OCI-LY3 (cell line): ENCODE measurements at regions not wholly inside any gene's neighbourhood (a gene's known extent, or its start where the extent isn't known, plus 50 kb on each side); places are given as distances from the start of the nearest gene placed in this dataset.

Experiments used
- H2AFZ ChIP-seq: fragments of 200-600, 300-600 bp; shearing (Covaris generic); 2 replicates; pipeline ENCODE4 v1.6.0; 2014; ENCODE audit warnings: antibody characterized with exemption, low read depth, low read length
- H3K27ac ChIP-seq: fragments of 200-600, 300-600 bp; sonication (generic); 2 replicates; pipeline ENCODE4 v1.5.1; 2014; ENCODE audit warnings: mild to moderate bottlenecking, low read length, moderate library complexity, mixed read lengths
- H3K27me3 ChIP-seq: fragments of 200-600, 300-600 bp; sonication (generic); 2 replicates; pipeline ENCODE4 v1.6.1; 2014; ENCODE audit warnings: low read depth, low read length, mixed read lengths
- H3K36me3 ChIP-seq: fragments of 200-600, 300-600 bp; sonication (generic); replicated peaks from 2 replicates; pipeline ENCODE3; 2014; ENCODE audit warnings: low read depth, low read length, mixed read lengths
- H3K4me1 ChIP-seq: fragments of 300-600, 200-600 bp; sonication (generic); 2 replicates; pipeline ENCODE4 v1.6.1; 2014; ENCODE audit warnings: low read length, mixed read lengths
- H3K4me2 ChIP-seq: fragments of 200-600, 300-600 bp; sonication (generic); 2 replicates; pipeline ENCODE4 v1.6.1; 2014; ENCODE audit warnings: low read length, mixed read lengths
- H3K4me3 ChIP-seq: fragments of 300-600, 200-600 bp; sonication (generic); 2 replicates; pipeline ENCODE4 v1.5.1; 2014; ENCODE audit warnings: antibody characterized with exemption, mild to moderate bottlenecking, low read length, moderate library complexity
- H3K79me2 ChIP-seq: fragments of 300-600, 200-600 bp; shearing (Covaris generic); 2 replicates; pipeline ENCODE4 v1.6.1; 2014; ENCODE audit warnings: mild to moderate bottlenecking, low read length, mixed read lengths
- H3K9ac ChIP-seq: fragments of 300-600, 200-600 bp; shearing (Covaris generic); 2 replicates; pipeline ENCODE4 v1.6.0; 2014; ENCODE audit warnings: mild to moderate bottlenecking, low read length, moderate library complexity
- H3K9me3 ChIP-seq: fragments of 200-600, 300-600 bp; shearing (Covaris generic); 2 replicates; pipeline ENCODE4 v1.6.1; 2014; ENCODE audit warnings: low read length, mixed read lengths; ENCODE audit not compliant: insufficient read depth
- H4K20me1 ChIP-seq: fragments of 200-600, 300-600 bp; sonication (generic); 2 replicates; pipeline ENCODE4 v1.6.1; 2016; ENCODE audit warnings: low read length, mixed read lengths; ENCODE audit not compliant: insufficient read depth
- CTCF ChIP-seq: fragments of 200-600, 300-600 bp; sonication (generic); IDR thresholded peaks from 2 replicates; pipeline ENCODE4 v1.5.1; 2014; ENCODE audit warnings: antibody characterized with exemption, low read length, low read depth
- EZH2phosphoT487 ChIP-seq: fragments of 200-600 bp; shearing (Covaris generic); IDR thresholded peaks from 2 replicates; pipeline ENCODE4 v1.6.1; 2018; ENCODE audit warnings: antibody characterized with exemption, mixed run types, low read depth

DNA sequence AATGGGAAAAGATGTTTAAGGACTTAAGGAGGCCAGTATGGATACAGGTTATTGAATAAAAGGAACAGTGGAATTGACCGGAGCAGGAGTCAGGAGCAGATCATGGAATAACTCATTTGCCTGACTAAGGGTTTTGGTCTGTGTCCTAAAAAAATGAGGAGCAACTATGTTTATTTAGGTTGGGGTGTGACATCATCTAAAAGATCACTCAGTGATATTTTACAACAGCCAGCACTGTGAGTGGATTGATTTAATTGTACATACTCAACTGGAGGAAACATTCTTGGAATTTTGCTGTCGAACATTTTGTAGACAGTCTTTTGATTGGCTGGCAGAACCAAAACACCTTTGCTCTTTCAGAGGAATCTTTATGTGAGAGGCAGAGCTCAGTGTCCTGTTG, 348.6 kb upstream of the CDIN1 start:
- Histone ChIP-seq H3K79me2 (no peaks in the 10 kb centered on the region), H3K4me1 (no peaks in the 10 kb centered on the region), H3K27me3 (no peaks in the 10 kb centered on the region), H3K4me3 (no peak overlapping the region), H2AFZ (no peak overlapping the region), H3K9ac (no peak overlapping the region), H3K36me3 (no peaks in the 10 kb centered on the region), H3K27ac (no peak overlapping the region), H3K9me3 (no peaks in the 10 kb centered on the region), H3K4me2 (no peak overlapping the region), H4K20me1 (no peaks in the 10 kb centered on the region)
- TF ChIP-seq CTCF (no peak), EZH2phosphoT487 (no peak)

DNA sequence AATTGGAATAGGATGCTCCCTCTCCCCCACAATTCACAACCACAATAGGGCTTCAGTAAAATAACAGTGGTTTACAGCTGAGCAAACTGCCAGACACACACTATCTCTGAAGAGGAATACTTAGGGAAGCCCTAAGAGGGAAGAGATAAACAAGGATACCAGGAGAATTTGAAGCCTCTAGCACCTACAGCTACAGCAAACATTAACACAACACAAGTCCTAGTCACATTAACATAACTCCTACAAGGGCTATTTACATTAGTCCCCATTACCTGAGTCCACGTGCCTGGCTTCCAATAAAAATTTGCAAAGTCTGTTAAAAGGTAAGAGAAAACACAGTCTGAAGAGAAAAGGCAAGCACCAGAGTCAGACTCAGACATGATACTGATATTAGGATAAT, 346.9 kb upstream of the CDIN1 start:
- no peaks in the 10 kb centered on the region for H3K79me2 ChIP-seq
- H2AFZ ChIP-seq: no peak overlapping the region
- no peaks in the 10 kb centered on the region for H3K36me3 ChIP-seq
- H3K9me3 ChIP-seq: no peaks in the 10 kb centered on the region
- no peak for TF ChIP-seq CTCF
- TF ChIP-seq EZH2phosphoT487: no peak
- no peak overlapping the region for H3K4me2 ChIP-seq
- H3K9ac ChIP-seq: no peak overlapping the region
- no peaks in the 10 kb centered on the region for H4K20me1 ChIP-seq
- H3K27ac ChIP-seq: no peak overlapping the region
- H3K4me3 ChIP-seq: no peak overlapping the region
- no peaks in the 10 kb centered on the region for H3K27me3 ChIP-seq
- no peaks in the 10 kb centered on the region for H3K4me1 ChIP-seq

GRCh38 chr15:36234743-36235142, 344.7 kb upstream of the CDIN1 start:
- H3K27ac ChIP-seq: no peak overlapping the region
- TF ChIP-seq EZH2phosphoT487: no peak
- no peak for TF ChIP-seq CTCF
- H4K20me1 ChIP-seq: no peaks in the 10 kb centered on the region
- no peaks in the 10 kb centered on the region for H3K4me1 ChIP-seq
- no peaks in the 10 kb centered on the region for H3K9me3 ChIP-seq
- no peaks in the 10 kb centered on the region for H3K79me2 ChIP-seq
- H3K27me3 ChIP-seq: no peaks in the 10 kb centered on the region
- no peaks in the 10 kb centered on the region for H3K36me3 ChIP-seq
- H3K4me2 ChIP-seq: no peak overlapping the region
- no peak overlapping the region for H3K9ac ChIP-seq
- H2AFZ ChIP-seq: no peak overlapping the region
- H3K4me3 ChIP-seq: no peak overlapping the region

GRCh38 chr15:36235173-36235572, 344.3 kb upstream of the CDIN1 start:
- Histone ChIP-seq H3K79me2 (no peaks in the 10 kb centered on the region), H3K4me1 (no peaks in the 10 kb centered on the region), H3K27ac (no peak overlapping the region), H4K20me1 (no peaks in the 10 kb centered on the region), H3K9me3 (no peaks in the 10 kb centered on the region), H3K36me3 (no peaks in the 10 kb centered on the region), H3K9ac (no peak overlapping the region), H2AFZ (no peak overlapping the region), H3K4me2 (no peak overlapping the region), H3K27me3 (no peaks in the 10 kb centered on the region), H3K4me3 (no peak overlapping the region)
- TF ChIP-seq EZH2phosphoT487: no peak
- no peak for TF ChIP-seq CTCF
